ENCODE measurements at regions not wholly inside any gene's neighbourhood (a gene's known extent, or its start where the extent isn't known, plus 50 kb on each side); places are given as distances from the start of the nearest gene placed in this dataset.

DNA sequence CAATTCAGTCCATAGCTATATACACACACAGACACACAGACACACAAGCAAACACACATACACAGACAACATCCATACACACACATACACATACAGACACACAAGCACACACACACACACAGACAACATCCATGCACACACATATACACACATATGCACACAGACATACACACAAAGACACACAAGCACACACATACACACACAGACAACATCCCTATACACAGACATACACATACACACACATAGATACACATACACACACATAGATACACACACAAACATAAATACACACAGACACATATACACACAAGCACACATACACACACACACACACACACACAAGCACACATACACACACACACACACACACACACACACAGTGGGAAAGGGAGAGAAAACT lies 254.8 kb downstream of the VRK1 start:
- Histone ChIP-seq H3K9ac (ENCODE audit: low read length) (no peak overlapping the region), H3K9me3 (ENCODE audit: low read length) (no peaks in the 10 kb centered on the region), H4K20me1 (ENCODE audit: insufficient read depth) (no peaks in the 10 kb centered on the region), H3K79me2 (replicated peaks; ENCODE audit: insufficient read depth, low read length) (no peaks in the 10 kb centered on the region), H3K36me3 (ENCODE audit: insufficient read depth, low read length) (no peaks in the 10 kb centered on the region), H3K4me2 (ENCODE audit: low read length) (no peak overlapping the region), H3F3A (ENCODE audit: insufficient read depth, low read length, poor library complexity, severe bottlenecking) (no peaks in the 10 kb centered on the region), H3K9me2 (ENCODE audit: insufficient read depth, low read length) (no peaks in the 10 kb centered on the region), H3K4me3 (ENCODE audit: low read length) (no peak overlapping the region), H2AFZ (ENCODE audit: low read depth, low read length) (no peak overlapping the region), H3K27ac (ENCODE audit: low read length) (no peak overlapping the region), H3K27me3 (ENCODE audit: insufficient read depth, low read depth, low read length) (no peaks in the 10 kb centered on the region)
- TF ChIP-seq POLR2AphosphoS5 (IDR thresholded peaks at IDR 0.05) = no peak
- no peak for TF ChIP-seq RAD21 (conservative IDR thresholded peaks at IDR 0.05)
- no peak for TF ChIP-seq EP300 (conservative IDR thresholded peaks at IDR 0.05; ENCODE audit: poor library complexity, severe bottlenecking)
- TF ChIP-seq, protein P1, sequence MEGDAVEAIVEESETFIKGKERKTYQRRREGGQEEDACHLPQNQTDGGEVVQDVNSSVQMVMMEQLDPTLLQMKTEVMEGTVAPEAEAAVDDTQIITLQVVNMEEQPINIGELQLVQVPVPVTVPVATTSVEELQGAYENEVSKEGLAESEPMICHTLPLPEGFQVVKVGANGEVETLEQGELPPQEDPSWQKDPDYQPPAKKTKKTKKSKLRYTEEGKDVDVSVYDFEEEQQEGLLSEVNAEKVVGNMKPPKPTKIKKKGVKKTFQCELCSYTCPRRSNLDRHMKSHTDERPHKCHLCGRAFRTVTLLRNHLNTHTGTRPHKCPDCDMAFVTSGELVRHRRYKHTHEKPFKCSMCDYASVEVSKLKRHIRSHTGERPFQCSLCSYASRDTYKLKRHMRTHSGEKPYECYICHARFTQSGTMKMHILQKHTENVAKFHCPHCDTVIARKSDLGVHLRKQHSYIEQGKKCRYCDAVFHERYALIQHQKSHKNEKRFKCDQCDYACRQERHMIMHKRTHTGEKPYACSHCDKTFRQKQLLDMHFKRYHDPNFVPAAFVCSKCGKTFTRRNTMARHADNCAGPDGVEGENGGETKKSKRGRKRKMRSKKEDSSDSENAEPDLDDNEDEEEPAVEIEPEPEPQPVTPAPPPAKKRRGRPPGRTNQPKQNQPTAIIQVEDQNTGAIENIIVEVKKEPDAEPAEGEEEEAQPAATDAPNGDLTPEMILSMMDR (IDR thresholded peaks at IDR 0.05; ENCODE audit: poor library complexity, severe bottlenecking) = no peak
- TF ChIP-seq, protein P2, sequence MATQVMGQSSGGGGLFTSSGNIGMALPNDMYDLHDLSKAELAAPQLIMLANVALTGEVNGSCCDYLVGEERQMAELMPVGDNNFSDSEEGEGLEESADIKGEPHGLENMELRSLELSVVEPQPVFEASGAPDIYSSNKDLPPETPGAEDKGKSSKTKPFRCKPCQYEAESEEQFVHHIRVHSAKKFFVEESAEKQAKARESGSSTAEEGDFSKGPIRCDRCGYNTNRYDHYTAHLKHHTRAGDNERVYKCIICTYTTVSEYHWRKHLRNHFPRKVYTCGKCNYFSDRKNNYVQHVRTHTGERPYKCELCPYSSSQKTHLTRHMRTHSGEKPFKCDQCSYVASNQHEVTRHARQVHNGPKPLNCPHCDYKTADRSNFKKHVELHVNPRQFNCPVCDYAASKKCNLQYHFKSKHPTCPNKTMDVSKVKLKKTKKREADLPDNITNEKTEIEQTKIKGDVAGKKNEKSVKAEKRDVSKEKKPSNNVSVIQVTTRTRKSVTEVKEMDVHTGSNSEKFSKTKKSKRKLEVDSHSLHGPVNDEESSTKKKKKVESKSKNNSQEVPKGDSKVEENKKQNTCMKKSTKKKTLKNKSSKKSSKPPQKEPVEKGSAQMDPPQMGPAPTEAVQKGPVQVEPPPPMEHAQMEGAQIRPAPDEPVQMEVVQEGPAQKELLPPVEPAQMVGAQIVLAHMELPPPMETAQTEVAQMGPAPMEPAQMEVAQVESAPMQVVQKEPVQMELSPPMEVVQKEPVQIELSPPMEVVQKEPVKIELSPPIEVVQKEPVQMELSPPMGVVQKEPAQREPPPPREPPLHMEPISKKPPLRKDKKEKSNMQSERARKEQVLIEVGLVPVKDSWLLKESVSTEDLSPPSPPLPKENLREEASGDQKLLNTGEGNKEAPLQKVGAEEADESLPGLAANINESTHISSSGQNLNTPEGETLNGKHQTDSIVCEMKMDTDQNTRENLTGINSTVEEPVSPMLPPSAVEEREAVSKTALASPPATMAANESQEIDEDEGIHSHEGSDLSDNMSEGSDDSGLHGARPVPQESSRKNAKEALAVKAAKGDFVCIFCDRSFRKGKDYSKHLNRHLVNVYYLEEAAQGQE (IDR thresholded peaks at IDR 0.05; ENCODE audit: borderline replicate concordance) = no peak
- no peak for TF ChIP-seq TAF1 (IDR thresholded peaks at IDR 0.05; ENCODE audit: low read depth)
- no peak for TF ChIP-seq SMC3 (conservative IDR thresholded peaks at IDR 0.05; ENCODE audit: poor library complexity)
- TF ChIP-seq MXI1 (conservative IDR thresholded peaks at IDR 0.05; ENCODE audit: poor library complexity, severe bottlenecking) = no peak
- TF ChIP-seq EZH2 (IDR thresholded peaks at IDR 0.05; ENCODE audit: borderline replicate concordance, insufficient read depth, low read length, poor library complexity, severe bottlenecking) = no peak

DNA sequence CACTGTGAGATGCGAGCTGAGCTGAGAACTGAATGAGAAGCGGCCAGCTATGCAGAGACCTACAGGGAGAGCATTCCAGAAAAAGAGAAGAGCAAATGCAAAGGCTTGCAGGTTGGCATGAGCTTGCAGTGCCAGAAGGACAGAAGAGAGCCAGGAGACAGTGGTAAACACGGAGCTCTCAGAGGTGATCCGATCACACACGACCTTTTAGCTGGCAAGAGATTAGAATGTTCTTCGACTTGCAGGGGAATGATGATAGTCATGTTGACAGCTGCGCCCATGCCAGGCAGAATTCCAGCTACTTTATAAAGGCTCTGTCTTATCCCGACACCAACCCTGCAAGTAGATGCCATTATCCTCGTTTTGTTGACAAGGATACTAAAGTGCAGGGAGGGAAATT lies 256.8 kb downstream of the VRK1 start:
- Histone ChIP-seq H3K27ac (ENCODE audit: low read length) (peak overlapping the region; percentile 83), H2AFZ (ENCODE audit: low read depth, low read length) (no peak overlapping the region), H3K79me2 (replicated peaks; ENCODE audit: insufficient read depth, low read length) (no peaks in the 10 kb centered on the region), H3F3A (ENCODE audit: insufficient read depth, low read length, poor library complexity, severe bottlenecking) (no peaks in the 10 kb centered on the region), H3K4me3 (ENCODE audit: low read length) (no peak overlapping the region), H3K4me2 (ENCODE audit: low read length) (no peak overlapping the region), H3K9me3 (ENCODE audit: low read length) (no peaks in the 10 kb centered on the region), H3K36me3 (ENCODE audit: insufficient read depth, low read length) (no peaks in the 10 kb centered on the region), H3K9ac (ENCODE audit: low read length) (no peak overlapping the region), H4K20me1 (ENCODE audit: insufficient read depth) (no peaks in the 10 kb centered on the region), H3K9me2 (ENCODE audit: insufficient read depth, low read length) (no peaks in the 10 kb centered on the region), H3K27me3 (ENCODE audit: insufficient read depth, low read depth, low read length) (no peaks in the 10 kb centered on the region)
- TF ChIP-seq POLR2AphosphoS5 (IDR thresholded peaks at IDR 0.05) = no peak
- TF ChIP-seq RAD21 (conservative IDR thresholded peaks at IDR 0.05) = no peak
- TF ChIP-seq EP300 (conservative IDR thresholded peaks at IDR 0.05; ENCODE audit: poor library complexity, severe bottlenecking) = no peak
- TF ChIP-seq, protein P2 (IDR thresholded peaks at IDR 0.05; ENCODE audit: borderline replicate concordance) = peak; percentile 35

Data from neural cell (in vitro differentiated cells).